HepG2 (cell line): ENCODE measurements at regions not wholly inside any gene's neighbourhood (a gene's known extent, or its start where the extent isn't known, plus 50 kb on each side); places are given as distances from the start of the nearest gene placed in this dataset.
"Not testable (repeated sequence)": the region's sequence is repeated elsewhere in the genome, so short reads cannot be mapped to it uniquely, and the experiment has no call there.

Source experiments
- ARID4A ChIP-seq: sonication (generic); formaldehyde crosslinking; IDR thresholded peaks from 2 replicates; pipeline ENCODE4 v1.5.0; 2020; ENCODE audit warnings: mild to moderate bottlenecking, missing genetic modification reagents, borderline replicate concordance
- ASH2L ChIP-seq: fragments of 300-600, 200-600 bp; sonication (generic); IDR thresholded peaks from 2 replicates; pipeline ENCODE4 v1.7.0; 2017; ENCODE audit warnings: low read depth, mild to moderate bottlenecking, moderate library complexity, mixed read lengths, low read length; ENCODE audit not compliant: insufficient read length
- CREB1 ChIP-seq, 2 experiments: fragments of 450-650 bp in 1 of 2; IDR thresholded peaks; 2 replicates each; pipeline ENCODE4 v1.6.1; 2016 to 2017; ENCODE audit warnings: control low read depth in 1 of 2, mild to moderate bottlenecking in 1 of 2, missing compliant biosample characterization in 1 of 2, missing genetic modification characterization in 1 of 2
- FOXK1 ChIP-seq: sonication (generic); formaldehyde crosslinking; IDR thresholded peaks from 2 replicates; pipeline ENCODE4 v1.4.0; 2020; ENCODE audit warnings: low read depth, missing genetic modification reagents, borderline replicate concordance
- HINFP ChIP-seq: sonication (generic); formaldehyde crosslinking; IDR thresholded peaks from 2 replicates; pipeline ENCODE4 v1.4.0; 2020; ENCODE audit warnings: low read depth, mild to moderate bottlenecking, missing genetic modification reagents
- KLF16 ChIP-seq, 2 experiments: sonication (generic) in 1 of 2; formaldehyde crosslinking in 1 of 2; IDR thresholded peaks; 2 replicates each; pipeline versions ENCODE4 v1.6.1 to v1.8.0; 2016 to 2023; ENCODE audit warnings: missing genetic modification reagents in 2 of 2, missing compliant biosample characterization in 1 of 2
- LCORL ChIP-seq, 2 experiments: fragments of 450-650 bp in 1 of 2; sonication (generic) in 1 of 2; formaldehyde crosslinking in 1 of 2; IDR thresholded peaks; 2 replicates each; pipeline versions ENCODE4 v1.5.0 to v1.6.1; 2017 to 2020; ENCODE audit warnings: antibody characterized with exemption in 1 of 2, missing genetic modification reagents in 1 of 2
- SAP130 ChIP-seq: IDR thresholded peaks from 2 replicates; pipeline ENCODE4 v1.6.1; 2016; ENCODE audit warnings: low read depth
- TF ChIP-seq, protein P1 (sequence below): conservative IDR thresholded peaks from 2 replicates; pipeline ENCODE4 v1.6.1; 2018; ENCODE audit warnings: missing genetic modification reagents
- TF ChIP-seq, protein P2 (sequence below): IDR thresholded peaks from 2 replicates; pipeline ENCODE4 v1.6.1; 2016; ENCODE audit warnings: missing genetic modification reagents, missing compliant biosample characterization
- TF ChIP-seq, protein P3 (sequence below): sonication (generic); formaldehyde crosslinking; IDR thresholded peaks from 2 replicates; pipeline ENCODE4 v1.5.1; 2020; ENCODE audit warnings: missing genetic modification reagents, mild to moderate bottlenecking, borderline replicate concordance
- TF ChIP-seq, protein P4 (sequence below): sonication (generic); formaldehyde crosslinking; IDR thresholded peaks from 2 replicates; pipeline ENCODE4 v1.5.1; 2020; ENCODE audit warnings: mild to moderate bottlenecking, missing genetic modification reagents, moderate library complexity

GRCh38 chr1:827211-828063 is 96.3 kb upstream of the SAMD11 start (continued):
- TF ChIP-seq, protein P1, sequence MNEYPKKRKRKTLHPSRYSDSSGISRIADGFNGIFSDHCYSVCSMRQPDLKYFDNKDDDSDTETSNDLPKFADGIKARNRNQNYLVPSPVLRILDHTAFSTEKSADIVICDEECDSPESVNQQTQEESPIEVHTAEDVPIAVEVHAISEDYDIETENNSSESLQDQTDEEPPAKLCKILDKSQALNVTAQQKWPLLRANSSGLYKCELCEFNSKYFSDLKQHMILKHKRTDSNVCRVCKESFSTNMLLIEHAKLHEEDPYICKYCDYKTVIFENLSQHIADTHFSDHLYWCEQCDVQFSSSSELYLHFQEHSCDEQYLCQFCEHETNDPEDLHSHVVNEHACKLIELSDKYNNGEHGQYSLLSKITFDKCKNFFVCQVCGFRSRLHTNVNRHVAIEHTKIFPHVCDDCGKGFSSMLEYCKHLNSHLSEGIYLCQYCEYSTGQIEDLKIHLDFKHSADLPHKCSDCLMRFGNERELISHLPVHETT = peak; percentile 69; the same call in 1 of the 2 replicates
- TF ChIP-seq SAP130 (CRISPR knock-in tag) (peak; percentile 48; the same call in 1 of the 2 replicates), FOXK1 (peak; percentile 51; the same call in 1 of the 2 replicates), LCORL (CRISPR knock-in tag; IDR thresholded peaks at IDR 0.05) (peak; percentile 46; the same call in 1 of the 2 replicates), ARID4A (CRISPR knock-in tag) (peak; percentile 80; the same call in 1 of the 2 replicates), HINFP (peak; percentile 96), KLF16 (CRISPR knock-in tag; IDR thresholded peaks at IDR 0.05) (0 out of 4 replicates have a peak, but pooled peaks of 1 of the 2 experiments have one; percentile 58), ASH2L (peak; percentile 55), CREB1 (IDR thresholded peaks at IDR 0.05) (peak; percentile 46; the same call in 1 of the 2 replicates), CREB1 (CRISPR knock-in tag; IDR thresholded peaks at IDR 0.05) (peak; percentile 82)
- TF ChIP-seq, protein P2, sequence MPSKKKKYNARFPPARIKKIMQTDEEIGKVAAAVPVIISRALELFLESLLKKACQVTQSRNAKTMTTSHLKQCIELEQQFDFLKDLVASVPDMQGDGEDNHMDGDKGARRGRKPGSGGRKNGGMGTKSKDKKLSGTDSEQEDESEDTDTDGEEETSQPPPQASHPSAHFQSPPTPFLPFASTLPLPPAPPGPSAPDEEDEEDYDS = peak; percentile 60
- not testable (repeated sequence) for TF ChIP-seq LCORL (IDR thresholded peaks at IDR 0.05)
- TF ChIP-seq, protein P3, sequence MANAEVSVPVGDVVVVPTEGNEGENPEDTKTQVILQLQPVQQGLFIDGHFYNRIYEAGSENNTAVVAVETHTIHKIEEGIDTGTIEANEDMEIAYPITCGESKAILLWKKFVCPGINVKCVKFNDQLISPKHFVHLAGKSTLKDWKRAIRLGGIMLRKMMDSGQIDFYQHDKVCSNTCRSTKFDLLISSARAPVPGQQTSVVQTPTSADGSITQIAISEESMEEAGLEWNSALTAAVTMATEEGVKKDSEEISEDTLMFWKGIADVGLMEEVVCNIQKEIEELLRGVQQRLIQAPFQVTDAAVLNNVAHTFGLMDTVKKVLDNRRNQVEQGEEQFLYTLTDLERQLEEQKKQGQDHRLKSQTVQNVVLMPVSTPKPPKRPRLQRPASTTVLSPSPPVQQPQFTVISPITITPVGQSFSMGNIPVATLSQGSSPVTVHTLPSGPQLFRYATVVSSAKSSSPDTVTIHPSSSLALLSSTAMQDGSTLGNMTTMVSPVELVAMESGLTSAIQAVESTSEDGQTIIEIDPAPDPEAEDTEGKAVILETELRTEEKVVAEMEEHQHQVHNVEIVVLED (CRISPR knock-in tag) = peak; percentile 89
- TF ChIP-seq, protein P4, sequence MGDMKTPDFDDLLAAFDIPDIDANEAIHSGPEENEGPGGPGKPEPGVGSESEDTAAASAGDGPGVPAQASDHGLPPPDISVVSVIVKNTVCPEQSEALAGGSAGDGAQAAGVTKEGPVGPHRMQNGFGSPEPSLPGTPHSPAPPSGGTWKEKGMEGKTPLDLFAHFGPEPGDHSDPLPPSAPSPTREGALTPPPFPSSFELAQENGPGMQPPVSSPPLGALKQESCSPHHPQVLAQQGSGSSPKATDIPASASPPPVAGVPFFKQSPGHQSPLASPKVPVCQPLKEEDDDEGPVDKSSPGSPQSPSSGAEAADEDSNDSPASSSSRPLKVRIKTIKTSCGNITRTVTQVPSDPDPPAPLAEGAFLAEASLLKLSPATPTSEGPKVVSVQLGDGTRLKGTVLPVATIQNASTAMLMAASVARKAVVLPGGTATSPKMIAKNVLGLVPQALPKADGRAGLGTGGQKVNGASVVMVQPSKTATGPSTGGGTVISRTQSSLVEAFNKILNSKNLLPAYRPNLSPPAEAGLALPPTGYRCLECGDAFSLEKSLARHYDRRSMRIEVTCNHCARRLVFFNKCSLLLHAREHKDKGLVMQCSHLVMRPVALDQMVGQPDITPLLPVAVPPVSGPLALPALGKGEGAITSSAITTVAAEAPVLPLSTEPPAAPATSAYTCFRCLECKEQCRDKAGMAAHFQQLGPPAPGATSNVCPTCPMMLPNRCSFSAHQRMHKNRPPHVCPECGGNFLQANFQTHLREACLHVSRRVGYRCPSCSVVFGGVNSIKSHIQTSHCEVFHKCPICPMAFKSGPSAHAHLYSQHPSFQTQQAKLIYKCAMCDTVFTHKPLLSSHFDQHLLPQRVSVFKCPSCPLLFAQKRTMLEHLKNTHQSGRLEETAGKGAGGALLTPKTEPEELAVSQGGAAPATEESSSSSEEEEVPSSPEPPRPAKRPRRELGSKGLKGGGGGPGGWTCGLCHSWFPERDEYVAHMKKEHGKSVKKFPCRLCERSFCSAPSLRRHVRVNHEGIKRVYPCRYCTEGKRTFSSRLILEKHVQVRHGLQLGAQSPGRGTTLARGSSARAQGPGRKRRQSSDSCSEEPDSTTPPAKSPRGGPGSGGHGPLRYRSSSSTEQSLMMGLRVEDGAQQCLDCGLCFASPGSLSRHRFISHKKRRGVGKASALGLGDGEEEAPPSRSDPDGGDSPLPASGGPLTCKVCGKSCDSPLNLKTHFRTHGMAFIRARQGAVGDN (CRISPR knock-in tag) = peak; percentile 85
